Psoas muscle (tissue), 7 donors: ENCODE measurements at regions not wholly inside any gene's neighbourhood (a gene's known extent, or its start where the extent isn't known, plus 50 kb on each side); places are given as distances from the start of the nearest gene placed in this dataset.

Experiments used
- ATAC-seq, 4 donors: fragments of 200-7000 bp; cut with Tn5 transposase; one replicate each; pipeline ENCODE4 v1.9.1; 2020; ENCODE audit warnings: moderate library complexity in 3 of 4, mild to moderate bottlenecking in 2 of 4
- DNase-seq, 2 donors: peaks; one replicate each; pipeline ENCODE4 v3.0.0-alpha.2; 2020
- H3K27ac ChIP-seq: fragments of 200-600 bp; one replicate; pipeline ENCODE4 v1.8.0; 2022
- H3K27me3 ChIP-seq, 3 donors: fragments of 200-600 bp in 1 of 3; one replicate each; pipeline versions ENCODE4 v1.6.1 to v1.8.0; 2013 to 2022; ENCODE audit warnings: low read length in 2 of 3, mild to moderate bottlenecking in 2 of 3, moderate library complexity in 1 of 3; ENCODE audit not compliant: insufficient read depth in 3 of 3
- H3K36me3 ChIP-seq, 2 donors: fragments of 200-600 bp in 1 of 2; one replicate each; pipeline versions ENCODE4 v1.6.1 to v1.8.0; 2013 to 2022; ENCODE audit warnings: low read depth in 1 of 2, mild to moderate bottlenecking in 1 of 2, moderate library complexity in 1 of 2; ENCODE audit not compliant: insufficient read depth in 1 of 2
- H3K4me1 ChIP-seq: fragments of 200-600 bp; one replicate; pipeline ENCODE4 v1.8.0; 2022
- H3K4me3 ChIP-seq: fragments of 200-600 bp; one replicate; pipeline ENCODE4 v1.8.0; 2022; ENCODE audit warnings: mild to moderate bottlenecking
- H3K9me3 ChIP-seq: fragments of 200-600 bp; one replicate; pipeline ENCODE4 v1.8.0; 2022
- CTCF ChIP-seq: fragments of 200-600 bp; IDR thresholded peaks from one replicate; pipeline ENCODE4 v1.8.0; 2022; ENCODE audit warnings: antibody characterized with exemption
- WGBS, 3 donors: extraction: QIAGEN DNeasy Blood & Tissue Kit; methylation state at CpG; one replicate each; pipeline versions ENCODE4 v1.1.6 to v1.1.7; 2013; 5-methylcytosine and 5-hydroxymethylcytosine counted together
- intact Hi-C, 2 donors: fragments of 100-400 bp; cut with DNase I; formaldehyde crosslinking; loops; one replicate each; pipeline versions ENCODE4 v1.11.0 to v1.14.2; 2022
- donor health status: healthy with polysubstance abuse.
- donor health status: DM: no; HTN: no; CAD: no; lungs with moderate emphysema.
- donor health status: Bipolar disorder and iron deficiency.
- donor health status: healthy.
- donor health status: DM: yes; HTN: yes; CAD: no.
- donor health status: DM: no; HTN: no; CAD: no.
- donor health status: DM: yes; HTN: yes; CAD: no.

GRCh38 chr18:40041951-40042350 lies 1913.1 kb upstream of the PIK3C3 start:
- no peaks in the 10 kb centered on the region for H3K27me3 ChIP-seq
- H3K36me3 ChIP-seq: no peaks in the 10 kb centered on the region
- no peak overlapping the region for H3K4me3 ChIP-seq
- ATAC-seq (no peak), DNase-seq (no peak)
- WGBS, 3 donors: 55 to 62% (median 56%) methylated on average over 8 of the region's 8 CpGs
- no peaks in the 10 kb centered on the region for H3K9me3 ChIP-seq
- no peaks in the 10 kb centered on the region for H3K4me1 ChIP-seq
- no peak for TF ChIP-seq CTCF
- intact Hi-C loops: no loop called here
- H3K27ac ChIP-seq: no peak overlapping the region

DNA sequence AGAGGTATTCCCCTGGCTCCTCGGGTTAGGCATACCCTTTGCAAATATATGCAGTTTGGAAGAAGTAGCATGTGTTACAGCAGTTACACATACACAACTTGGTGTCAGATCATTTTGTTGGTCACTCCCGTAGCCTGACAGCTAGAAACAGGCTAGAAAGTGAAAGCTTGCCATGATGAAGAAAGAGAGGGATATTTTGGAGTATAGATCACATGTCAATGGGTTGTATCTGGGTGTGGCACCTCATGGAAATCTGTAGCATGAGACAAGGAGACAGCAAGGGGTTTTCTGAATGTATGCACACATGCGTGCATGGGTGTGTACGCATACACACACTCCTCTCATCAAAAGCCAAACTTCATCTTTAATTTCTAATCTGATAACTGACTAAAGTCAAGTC lies 1914.5 kb upstream of the PIK3C3 start:
- no peak overlapping the region for H3K4me3 ChIP-seq
- no peaks in the 10 kb centered on the region for H3K9me3 ChIP-seq
- DNase-seq (no peak), ATAC-seq (no peak)
- no peak overlapping the region for H3K27ac ChIP-seq
- no peaks in the 10 kb centered on the region for H3K4me1 ChIP-seq
- no peak for TF ChIP-seq CTCF
- H3K27me3 ChIP-seq: no peaks in the 10 kb centered on the region
- intact Hi-C loops: no loop called here
- WGBS, 3 donors: 78 to 86% (median 82%) methylated on average over 4 of the region's 4 CpGs
- no peaks in the 10 kb centered on the region for H3K36me3 ChIP-seq

GRCh38 chr18:40037356-40037755 lies 1917.7 kb upstream of the PIK3C3 start:
- 82 to 86% (median 83%) methylated on average over 6 of the region's 6 CpGs for WGBS, 3 donors
- DNase-seq: no peak
- ATAC-seq: no peak
- TF ChIP-seq CTCF: no peak
- intact Hi-C loops: no loop called here
- no peak overlapping the region for H3K4me3 ChIP-seq
- H3K27me3 ChIP-seq: no peaks in the 10 kb centered on the region
- H3K27ac ChIP-seq: no peak overlapping the region
- H3K9me3 ChIP-seq: no peaks in the 10 kb centered on the region
- no peaks in the 10 kb centered on the region for H3K4me1 ChIP-seq
- H3K36me3 ChIP-seq: no peaks in the 10 kb centered on the region

DNA sequence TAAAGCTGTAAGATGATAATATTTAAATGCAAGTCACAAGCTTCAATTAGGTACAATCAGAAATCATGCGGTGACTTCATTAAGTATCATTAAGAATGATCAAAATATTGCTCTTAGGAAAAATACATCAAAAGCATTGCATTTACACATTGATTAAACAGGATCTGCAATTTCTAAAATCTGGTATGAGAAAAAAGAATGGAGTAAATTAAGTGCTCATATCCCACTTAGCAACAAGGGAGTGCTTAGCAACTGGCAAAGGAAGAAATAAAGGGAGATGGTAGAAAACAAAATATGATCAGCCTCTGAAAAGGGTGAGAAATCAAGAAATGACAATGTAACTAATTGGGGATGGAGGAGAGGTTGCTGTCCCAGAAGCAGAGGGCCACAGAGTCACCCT lies 1918.2 kb upstream of the PIK3C3 start:
- 93 to 98% (median 98%) methylated on average over 1 of the region's 1 CpG for WGBS, 3 donors
- H3K27me3 ChIP-seq: no peaks in the 10 kb centered on the region
- H3K9me3 ChIP-seq: no peaks in the 10 kb centered on the region
- H3K36me3 ChIP-seq: no peaks in the 10 kb centered on the region
- no peak overlapping the region for H3K27ac ChIP-seq
- DNase-seq: no peak
- TF ChIP-seq CTCF: no peak
- H3K4me1 ChIP-seq: no peaks in the 10 kb centered on the region
- intact Hi-C loops: no loop called here
- H3K4me3 ChIP-seq: no peak overlapping the region
- ATAC-seq: no peak

- ATAC-seq (no peak), DNase-seq (no peak)
- intact Hi-C loops: no loop called here
- Histone ChIP-seq H3K27ac (no peak overlapping the region), H3K27me3 (no peaks in the 10 kb centered on the region), H3K4me3 (no peak overlapping the region), H3K36me3 (no peaks in the 10 kb centered on the region), H3K9me3 (no peaks in the 10 kb centered on the region), H3K4me1 (no peaks in the 10 kb centered on the region)
- TF ChIP-seq CTCF: no peak
- 64 to 72% (median 68%) methylated on average over 1 of the region's 1 CpG for WGBS, 3 donors
These were observed 1919.1 kb upstream of the PIK3C3 start for GRCh38 chr18:40035966-40036365.
